Sigmoid colon (tissue), 6 donors: ENCODE measurements at regions not wholly inside any gene's neighbourhood (a gene's known extent, or its start where the extent isn't known, plus 50 kb on each side); places are given as distances from the start of the nearest gene placed in this dataset.

ENCODE experiments used
- DNase-seq: peaks from one replicate; pipeline ENCODE4 v3.0.0-alpha.2; 2019
- H3K27ac ChIP-seq, 4 donors: fragments of 200-600 bp; sonication (generic); one replicate each; pipeline ENCODE4 v1.5.1; 2016 to 2019; ENCODE audit warnings: mild to moderate bottlenecking in 1 of 4
- H3K27me3 ChIP-seq, 3 donors: fragments of 200-600 bp; sonication (generic); one replicate each; pipeline ENCODE4 v1.5.1; 2019; ENCODE audit warnings: mild to moderate bottlenecking in 1 of 3
- H3K36me3 ChIP-seq, 4 donors: fragments of 200-600 bp; sonication (generic); one replicate each; pipeline ENCODE4 v1.5.1; 2016 to 2019
- H3K4me1 ChIP-seq, 4 donors: fragments of 200-600 bp; sonication (generic); one replicate each; pipeline ENCODE4 v1.5.1; 2017 to 2019
- H3K4me3 ChIP-seq, 4 donors: fragments of 200-600 bp; sonication (generic); one replicate each; pipeline ENCODE4 v1.5.1; 2017 to 2019; ENCODE audit warnings: mild to moderate bottlenecking in 2 of 4, moderate library complexity in 1 of 4
- H3K9me3 ChIP-seq, 4 donors: fragments of 200-600 bp in 3 of 4; sonication (generic) in 3 of 4; one replicate each; pipeline versions ENCODE4 v1.5.1 to v1.6.1; 2013 to 2019
- EP300 ChIP-seq, 4 donors: sonication (generic); formaldehyde crosslinking; IDR thresholded peaks; one replicate each; pipeline ENCODE4 v1.6.1; 2017; ENCODE audit warnings: antibody characterized with exemption in 4 of 4
- POLR2A ChIP-seq, 2 donors: fragments of 450-650 bp; IDR thresholded peaks; one replicate each; pipeline ENCODE4 v1.6.1; 2016; ENCODE audit warnings: antibody characterized with exemption in 2 of 2, mild to moderate bottlenecking in 2 of 2, moderate library complexity in 2 of 2
- POLR2AphosphoS5 ChIP-seq, 4 donors: sonication (generic); formaldehyde crosslinking; IDR thresholded peaks; one replicate each; pipeline ENCODE4 v1.6.1; 2017; ENCODE audit warnings: antibody characterized with exemption in 4 of 4
- WGBS, 2 donors: extraction: QIAGEN DNeasy Blood & Tissue Kit; methylation state at CpG; one replicate each; pipeline ENCODE4 v1.1.7; 2013; 5-methylcytosine and 5-hydroxymethylcytosine counted together
- intact Hi-C: fragments of 100-400 bp; cut with DNase I; formaldehyde crosslinking; loops from one replicate; pipeline ENCODE4 v1.15.1; 2023
- TF ChIP-seq, protein P1 (sequence below), 4 experiments: fragments of 450-650 bp in 3 of 4; fragments of 200-600 bp in 1 of 4; IDR thresholded peaks; one replicate each; pipeline ENCODE4 v1.5.1; 2016 to 2019; ENCODE audit warnings: antibody characterized with exemption in 4 of 4, mild to moderate bottlenecking in 3 of 4, moderate library complexity in 2 of 4
- donor health status: healthy with polysubstance abuse.
- donor health status: healthy.

DNA sequence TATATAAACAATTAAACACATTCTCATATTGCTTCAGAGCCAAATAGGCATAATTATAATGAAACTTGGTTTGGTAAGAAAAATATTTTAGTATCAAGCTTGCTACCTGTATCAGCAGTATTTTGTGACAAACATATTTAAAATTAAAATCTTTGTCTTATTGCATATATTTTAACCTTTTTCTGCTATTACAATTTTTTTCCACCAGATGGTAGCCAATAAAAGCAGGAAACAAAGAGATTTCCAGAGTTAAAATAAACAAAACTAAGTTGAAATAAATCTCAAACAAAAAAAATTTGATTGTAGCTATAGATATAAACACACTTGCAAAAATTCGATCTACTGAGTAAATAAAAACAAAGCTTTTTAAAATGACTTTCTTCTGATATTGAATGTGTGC is 491.3 kb upstream of the GJE1 start:
- intact Hi-C loops: no loop called here
- no peaks in the 10 kb centered on the region for H3K27me3 ChIP-seq
- no peaks in the 10 kb centered on the region for H3K9me3 ChIP-seq
- H3K4me1 ChIP-seq: no peaks in the 10 kb centered on the region
- H3K36me3 ChIP-seq: no peaks in the 10 kb centered on the region
- WGBS, 2 donors: 39 to 57% methylated on average over 1 of the region's 1 CpG
- no peak overlapping the region for H3K27ac ChIP-seq
- no peak for DNase-seq
- H3K4me3 ChIP-seq: no peak overlapping the region
- TF ChIP-seq POLR2A (IDR thresholded peaks at IDR 0.05) (no peak), POLR2AphosphoS5 (IDR thresholded peaks at IDR 0.05) (no peak), EP300 (IDR thresholded peaks at IDR 0.05) (no peak)
- TF ChIP-seq, protein P1, sequence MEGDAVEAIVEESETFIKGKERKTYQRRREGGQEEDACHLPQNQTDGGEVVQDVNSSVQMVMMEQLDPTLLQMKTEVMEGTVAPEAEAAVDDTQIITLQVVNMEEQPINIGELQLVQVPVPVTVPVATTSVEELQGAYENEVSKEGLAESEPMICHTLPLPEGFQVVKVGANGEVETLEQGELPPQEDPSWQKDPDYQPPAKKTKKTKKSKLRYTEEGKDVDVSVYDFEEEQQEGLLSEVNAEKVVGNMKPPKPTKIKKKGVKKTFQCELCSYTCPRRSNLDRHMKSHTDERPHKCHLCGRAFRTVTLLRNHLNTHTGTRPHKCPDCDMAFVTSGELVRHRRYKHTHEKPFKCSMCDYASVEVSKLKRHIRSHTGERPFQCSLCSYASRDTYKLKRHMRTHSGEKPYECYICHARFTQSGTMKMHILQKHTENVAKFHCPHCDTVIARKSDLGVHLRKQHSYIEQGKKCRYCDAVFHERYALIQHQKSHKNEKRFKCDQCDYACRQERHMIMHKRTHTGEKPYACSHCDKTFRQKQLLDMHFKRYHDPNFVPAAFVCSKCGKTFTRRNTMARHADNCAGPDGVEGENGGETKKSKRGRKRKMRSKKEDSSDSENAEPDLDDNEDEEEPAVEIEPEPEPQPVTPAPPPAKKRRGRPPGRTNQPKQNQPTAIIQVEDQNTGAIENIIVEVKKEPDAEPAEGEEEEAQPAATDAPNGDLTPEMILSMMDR (IDR thresholded peaks at IDR 0.05): no peak

DNA sequence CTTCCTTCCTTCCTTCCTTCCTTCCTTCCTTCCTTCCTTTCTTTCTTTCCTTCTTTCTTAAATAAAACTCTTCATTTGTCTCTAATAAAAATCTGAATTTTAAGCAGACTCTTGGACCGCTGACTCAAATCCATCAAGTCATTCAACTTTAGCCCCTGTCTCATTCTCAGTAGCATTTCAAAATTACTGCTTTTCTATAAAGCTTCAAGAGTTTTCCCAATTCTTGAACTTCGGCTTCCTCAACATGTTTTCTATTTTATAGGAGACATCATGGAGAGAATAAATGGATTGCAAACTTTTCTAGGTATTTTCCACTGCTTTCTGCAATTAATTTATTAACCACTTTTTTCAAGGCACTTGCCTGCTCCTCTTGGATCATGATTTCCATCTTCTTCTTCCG is 497.1 kb upstream of the GJE1 start:
- intact Hi-C loops: no loop called here
- no peaks in the 10 kb centered on the region for H3K27me3 ChIP-seq
- no peaks in the 10 kb centered on the region for H3K9me3 ChIP-seq
- H3K4me1 ChIP-seq: no peaks in the 10 kb centered on the region
- DNase-seq: no peak
- no peaks in the 10 kb centered on the region for H3K36me3 ChIP-seq
- no peak overlapping the region for H3K4me3 ChIP-seq
- TF ChIP-seq POLR2A (IDR thresholded peaks at IDR 0.05) (no peak), POLR2AphosphoS5 (IDR thresholded peaks at IDR 0.05) (no peak), EP300 (IDR thresholded peaks at IDR 0.05) (no peak)
- TF ChIP-seq, protein P1 (IDR thresholded peaks at IDR 0.05): no peak
- no peak overlapping the region for H3K27ac ChIP-seq
- 93% methylated on average over 3 of the region's 3 CpGs for WGBS, 2 donors

DNA sequence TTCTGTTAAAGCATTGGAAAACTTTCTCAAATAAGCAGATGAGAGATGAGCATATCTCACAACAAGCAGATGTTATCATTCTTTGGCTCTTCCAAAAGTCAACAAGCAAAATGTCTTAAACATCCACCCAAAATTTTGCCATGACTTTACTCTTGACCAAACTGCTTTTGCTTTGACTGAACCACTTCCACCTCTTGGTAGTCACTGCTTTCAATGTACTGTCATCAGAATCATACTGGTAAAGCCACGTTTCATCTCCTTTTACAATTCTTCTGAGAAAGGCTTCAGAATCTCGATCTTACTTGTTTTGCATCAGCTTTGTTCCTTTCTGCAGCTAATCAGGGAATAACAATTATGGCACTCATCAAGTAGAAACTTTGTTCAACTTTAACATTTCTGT is 498.5 kb upstream of the GJE1 start:
- no peak overlapping the region for H3K4me3 ChIP-seq
- intact Hi-C loops: no loop called here
- H3K27ac ChIP-seq: no peak overlapping the region
- no peaks in the 10 kb centered on the region for H3K9me3 ChIP-seq
- no peaks in the 10 kb centered on the region for H3K36me3 ChIP-seq
- H3K27me3 ChIP-seq: no peaks in the 10 kb centered on the region
- DNase-seq: no peak
- H3K4me1 ChIP-seq: no peaks in the 10 kb centered on the region
- 46 to 72% methylated on average over 2 of the region's 2 CpGs for WGBS, 2 donors
- TF ChIP-seq, protein P1 (IDR thresholded peaks at IDR 0.05): no peak
- no peak for TF ChIP-seq EP300 (IDR thresholded peaks at IDR 0.05)

DNA sequence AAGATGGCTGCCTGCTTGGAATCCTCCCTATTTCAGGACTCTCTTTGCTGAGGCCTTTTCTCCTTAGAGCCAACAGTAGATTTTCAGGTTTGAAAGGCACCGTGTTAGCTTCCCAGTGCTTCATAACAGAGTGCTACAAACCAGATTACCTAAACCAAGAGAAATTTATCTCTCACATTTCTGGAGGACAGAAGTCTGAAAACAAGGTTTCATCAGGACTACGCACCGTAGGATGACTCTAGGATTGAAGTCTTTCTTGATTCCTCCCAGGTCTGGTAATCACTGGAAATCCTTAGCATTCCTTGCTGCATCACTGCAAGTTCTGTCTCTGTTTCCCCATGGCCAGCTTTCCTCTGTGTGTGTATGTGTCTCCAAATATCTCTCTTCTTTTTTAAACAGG is 508.4 kb upstream of the GJE1 start:
- Histone ChIP-seq H3K36me3 (no peaks in the 10 kb centered on the region), H3K9me3 (peaks cover 0 to 4% (median 2%) of the 10 kb centered on the region in 4 donors), H3K27me3 (no peaks in the 10 kb centered on the region), H3K4me1 (no peaks in the 10 kb centered on the region), H3K27ac (no peak overlapping the region), H3K4me3 (no peak overlapping the region)
- intact Hi-C loops: no loop called here
- WGBS, 2 donors: 93 to 94% methylated on average over 3 of the region's 3 CpGs
- TF ChIP-seq POLR2A (IDR thresholded peaks at IDR 0.05): no peak
- TF ChIP-seq EP300 (IDR thresholded peaks at IDR 0.05): no peak
- TF ChIP-seq, protein P1 (IDR thresholded peaks at IDR 0.05): no peak
- TF ChIP-seq POLR2AphosphoS5 (IDR thresholded peaks at IDR 0.05): no peak
- no peak for DNase-seq

DNA sequence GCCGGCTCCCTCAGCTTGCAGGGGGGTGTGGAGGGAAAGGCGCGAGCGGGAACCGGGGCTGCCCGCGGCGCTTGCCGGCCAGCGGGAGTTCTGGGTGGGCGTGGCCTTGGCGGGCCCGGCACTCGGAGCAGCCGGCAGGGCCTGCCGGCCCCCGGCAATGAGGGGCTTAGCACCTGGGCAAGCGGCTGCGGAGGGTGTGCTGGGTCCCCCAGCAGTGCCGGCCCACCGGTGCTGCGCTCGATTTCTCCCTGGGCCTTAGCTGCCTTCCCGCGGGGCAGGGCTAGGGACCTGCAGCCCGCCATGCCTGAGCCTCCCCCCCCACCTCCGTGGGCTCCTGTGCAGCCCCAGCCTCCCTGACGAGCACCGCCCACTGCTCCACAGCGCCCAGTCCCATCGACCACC is 514.5 kb upstream of the GJE1 start:
- intact Hi-C loops: no loop called here
- Histone ChIP-seq H3K27me3 (no peaks in the 10 kb centered on the region), H3K4me1 (no peaks in the 10 kb centered on the region), H3K27ac (no peak overlapping the region), H3K36me3 (no peaks in the 10 kb centered on the region), H3K4me3 (no peak overlapping the region), H3K9me3 (no peaks in the 10 kb centered on the region)
- DNase-seq: no peak
- TF ChIP-seq EP300 (IDR thresholded peaks at IDR 0.05): no peak
- TF ChIP-seq POLR2AphosphoS5 (IDR thresholded peaks at IDR 0.05): no peak
- TF ChIP-seq POLR2A (IDR thresholded peaks at IDR 0.05): no peak
- TF ChIP-seq, protein P1 (IDR thresholded peaks at IDR 0.05): no peak
- 95 to 96% methylated on average over 31 of the region's 31 CpGs for WGBS, 2 donors
